Mesenchymal stem cell (in vitro differentiated cells and primary cell): ENCODE measurements at regions not wholly inside any gene's neighbourhood (a gene's known extent, or its start where the extent isn't known, plus 50 kb on each side); places are given as distances from the start of the nearest gene placed in this dataset.
A peak's percentile ranks its signal among the peaks of the same experiment; 100 is the strongest.

ENCODE experiments used
- DNase-seq: peaks from one replicate; pipeline ENCODE4 v3.0.0-alpha.2; 2013
- H2AFZ ChIP-seq: one replicate; pipeline ENCODE4 v1.6.1; 2013; ENCODE audit warnings: low read depth, mild to moderate bottlenecking, control low read depth, inconsistent platforms, low read length, moderate library complexity
- H2AK5ac ChIP-seq: 2 replicates; pipeline ENCODE4 v1.6.1; 2013; ENCODE audit warnings: low read length, moderate library complexity, mild to moderate bottlenecking, inconsistent platforms; ENCODE audit not compliant: severe bottlenecking
- H2BK120ac ChIP-seq: one replicate; pipeline ENCODE4 v1.6.1; 2013; ENCODE audit warnings: low read depth, mild to moderate bottlenecking, inconsistent platforms, low read length, moderate library complexity
- H2BK12ac ChIP-seq, 2 experiments: one replicate each; pipeline ENCODE4 v1.6.1; 2013; ENCODE audit warnings: inconsistent platforms in 2 of 2, low read length in 2 of 2, mild to moderate bottlenecking in 2 of 2, moderate library complexity in 2 of 2, control low read depth in 1 of 2
- H2BK15ac ChIP-seq: one replicate; pipeline ENCODE4 v1.6.1; 2013; ENCODE audit warnings: mild to moderate bottlenecking, low read depth, inconsistent platforms; ENCODE audit not compliant: poor library complexity, severe bottlenecking
- H2BK5ac ChIP-seq: 2 replicates; pipeline ENCODE4 v1.6.1; 2013; ENCODE audit warnings: low read depth, mild to moderate bottlenecking, low read length, control low read depth, inconsistent platforms; ENCODE audit not compliant: poor library complexity, severe bottlenecking
- H3K14ac ChIP-seq, 2 experiments: one replicate each; pipeline ENCODE4 v1.6.1; 2013; ENCODE audit warnings: inconsistent platforms in 2 of 2, low read length in 2 of 2, control low read depth in 1 of 2, mild to moderate bottlenecking in 1 of 2, moderate library complexity in 1 of 2
- H3K18ac ChIP-seq, 2 experiments: one replicate each; pipeline ENCODE4 v1.6.1; 2013; ENCODE audit warnings: inconsistent platforms in 2 of 2, low read length in 2 of 2, control low read depth in 1 of 2, low read depth in 1 of 2, mild to moderate bottlenecking in 1 of 2
- H3K23ac ChIP-seq, 2 experiments: one replicate each; pipeline ENCODE4 v1.6.1; 2013; ENCODE audit warnings: inconsistent platforms in 2 of 2, low read length in 2 of 2, mild to moderate bottlenecking in 2 of 2, moderate library complexity in 2 of 2, control low read depth in 1 of 2
- H3K27ac ChIP-seq: 2 replicates; pipeline ENCODE4 v1.5.1; 2013; ENCODE audit warnings: mild to moderate bottlenecking, moderate library complexity, low read length, control low read depth, inconsistent platforms; ENCODE audit not compliant: poor library complexity, severe bottlenecking
- H3K27me3 ChIP-seq, 2 experiments: 2 replicates each; pipeline versions ENCODE4 v1.6.1 to v1.7.0; 2013; ENCODE audit warnings: low read length in 2 of 2, mild to moderate bottlenecking in 2 of 2, moderate library complexity in 2 of 2, control low read depth in 1 of 2, inconsistent platforms in 1 of 2; ENCODE audit not compliant: control insufficient read depth in 1 of 2, insufficient read depth in 1 of 2
- H3K36me3 ChIP-seq, 2 experiments: 2 replicates each; pipeline versions ENCODE4 v1.6.1 to v1.7.0; 2013; ENCODE audit warnings: low read length in 2 of 2, control low read depth in 1 of 2, inconsistent platforms in 1 of 2, low read depth in 1 of 2, mild to moderate bottlenecking in 1 of 2; ENCODE audit not compliant: insufficient read depth in 2 of 2, control insufficient read depth in 1 of 2
- H3K4ac ChIP-seq, 2 experiments: one replicate each; pipeline ENCODE4 v1.6.1; 2013; ENCODE audit warnings: inconsistent platforms in 2 of 2, low read length in 2 of 2, mild to moderate bottlenecking in 2 of 2, moderate library complexity in 2 of 2, control low read depth in 1 of 2, low read depth in 1 of 2
- H3K4me1 ChIP-seq: 2 replicates; pipeline ENCODE4 v1.6.1; 2013; ENCODE audit warnings: low read depth, low read length, control low read depth; ENCODE audit not compliant: control insufficient read depth, insufficient read depth
- H3K4me2 ChIP-seq: 2 replicates; pipeline ENCODE4 v1.6.1; 2013; ENCODE audit warnings: low read length, mild to moderate bottlenecking, inconsistent platforms; ENCODE audit not compliant: poor library complexity, severe bottlenecking
- H3K4me3 ChIP-seq, 2 experiments: 2 replicates each; pipeline versions ENCODE4 v1.5.1 to v1.7.0; 2013; ENCODE audit warnings: low read length in 2 of 2, mild to moderate bottlenecking in 2 of 2, control low read depth in 1 of 2, low read depth in 1 of 2; ENCODE audit not compliant: insufficient read depth in 1 of 2
- H3K79me1 ChIP-seq: replicated peaks from 2 replicates; pipeline ENCODE4 v1.6.1; 2013; ENCODE audit warnings: mild to moderate bottlenecking, control low read depth, low read length, inconsistent platforms; ENCODE audit not compliant: poor library complexity, severe bottlenecking
- H3K9ac ChIP-seq: 2 replicates; pipeline ENCODE4 v1.7.0; 2013; ENCODE audit warnings: mild to moderate bottlenecking, low read length, moderate library complexity
- H3K9me3 ChIP-seq: 2 replicates; pipeline ENCODE4 v1.7.0; 2013; ENCODE audit warnings: mild to moderate bottlenecking, low read length; ENCODE audit not compliant: control insufficient read depth
- H4K8ac ChIP-seq: one replicate; pipeline ENCODE4 v1.6.1; 2013; ENCODE audit warnings: inconsistent platforms, mild to moderate bottlenecking, low read length, moderate library complexity
- H4K91ac ChIP-seq: one replicate; pipeline ENCODE4 v1.6.1; 2013; ENCODE audit warnings: mild to moderate bottlenecking, low read length, inconsistent platforms
- WGBS: methylation state at CpG from one replicate; pipeline ENCODE4 v1.1.7; 2013; ENCODE audit warnings: mixed read lengths; 5-methylcytosine and 5-hydroxymethylcytosine counted together

DNA sequence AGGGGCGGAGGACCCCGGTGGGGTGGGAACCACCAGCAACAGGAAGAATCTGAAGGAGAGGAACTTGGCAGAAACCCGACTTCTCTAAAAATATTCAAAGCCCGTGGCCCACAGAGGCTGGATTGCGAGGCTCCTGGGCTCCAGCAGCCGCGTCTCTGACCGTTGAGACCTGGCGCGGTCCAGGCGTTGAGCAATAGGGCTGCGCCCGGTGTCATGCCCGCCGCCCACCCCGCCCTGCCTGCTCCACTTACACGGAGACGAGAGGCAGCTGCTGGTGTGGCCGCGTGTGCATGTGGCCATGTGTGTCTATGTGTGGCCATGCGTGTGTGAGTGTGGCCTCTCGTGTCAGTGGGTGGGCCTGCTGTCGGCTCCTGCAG, 83.6 kb downstream of the IRF8 start:
- no peak overlapping the region for H2BK120ac ChIP-seq
- no peak overlapping the region for H3K9ac ChIP-seq
- peaks cover 0 to 68% of the 10 kb centered on the region in 2 experiments for H3K27me3 ChIP-seq
- no peak overlapping the region for H3K4me2 ChIP-seq
- H3K79me1 ChIP-seq = no peaks in the 10 kb centered on the region
- H4K91ac ChIP-seq = no peak overlapping the region
- no peaks in the 10 kb centered on the region for H3K9me3 ChIP-seq
- H2BK15ac ChIP-seq = no peak overlapping the region
- DNase-seq = no peak
- H2AFZ ChIP-seq = no peak overlapping the region
- no peak overlapping the region for H4K8ac ChIP-seq
- no peak overlapping the region for H3K23ac ChIP-seq
- no peak overlapping the region for H3K27ac ChIP-seq
- H3K4me3 ChIP-seq = peak overlapping the region in 1 of 2 experiments; percentile 7
- no peak overlapping the region for H2BK5ac ChIP-seq
- H2BK12ac ChIP-seq = no peak overlapping the region
- no peaks in the 10 kb centered on the region for H3K36me3 ChIP-seq
- no peak overlapping the region for H2AK5ac ChIP-seq
- 90% methylated on average over 23 of the region's 23 CpGs for WGBS
- H3K4ac ChIP-seq = no peak overlapping the region
- no peaks in the 10 kb centered on the region for H3K4me1 ChIP-seq
- H3K14ac ChIP-seq = peak overlapping the region in 1 of 2 experiments; percentile 12
- no peak overlapping the region for H3K18ac ChIP-seq

DNA sequence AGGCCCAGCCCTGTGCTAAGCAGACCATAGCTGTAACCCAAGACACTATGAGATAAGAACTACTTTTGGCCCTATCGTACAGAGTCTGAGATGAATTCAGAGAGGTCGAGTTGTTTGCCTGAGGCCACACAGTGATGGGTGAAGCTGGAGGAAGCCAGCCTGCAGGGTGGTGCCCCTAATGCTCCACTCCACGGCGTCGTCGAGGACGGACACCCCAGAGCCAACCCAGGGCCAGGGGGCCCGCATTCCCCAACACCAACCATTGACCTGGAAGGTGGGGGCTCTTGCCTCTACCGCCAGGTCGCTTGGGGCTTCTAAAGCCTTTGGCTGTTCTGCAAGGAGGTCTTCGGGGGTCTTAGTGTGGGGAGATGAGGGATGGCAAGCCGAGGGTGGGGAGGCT, 84.1 kb downstream of the IRF8 start:
- no peak overlapping the region for H2AK5ac ChIP-seq
- no peak overlapping the region for H3K4ac ChIP-seq
- H2BK120ac ChIP-seq = no peak overlapping the region
- H3K9ac ChIP-seq = no peak overlapping the region
- no peak overlapping the region for H3K14ac ChIP-seq
- H3K9me3 ChIP-seq = no peaks in the 10 kb centered on the region
- H4K91ac ChIP-seq = no peak overlapping the region
- no peaks in the 10 kb centered on the region for H3K36me3 ChIP-seq
- no peak overlapping the region for H3K18ac ChIP-seq
- no peak overlapping the region for H2AFZ ChIP-seq
- DNase-seq = no peak
- no peaks in the 10 kb centered on the region for H3K4me1 ChIP-seq
- no peak overlapping the region for H3K27ac ChIP-seq
- no peak overlapping the region for H3K23ac ChIP-seq
- H2BK12ac ChIP-seq = no peak overlapping the region
- H4K8ac ChIP-seq = no peak overlapping the region
- no peak overlapping the region for H3K4me3 ChIP-seq
- H3K27me3 ChIP-seq = peaks cover 0 to 67% of the 10 kb centered on the region in 2 experiments
- no peak overlapping the region for H3K4me2 ChIP-seq
- no peak overlapping the region for H2BK15ac ChIP-seq
- H3K79me1 ChIP-seq = no peaks in the 10 kb centered on the region
- H2BK5ac ChIP-seq = no peak overlapping the region
- WGBS = 86% methylated on average over 11 of the region's 12 CpGs

DNA sequence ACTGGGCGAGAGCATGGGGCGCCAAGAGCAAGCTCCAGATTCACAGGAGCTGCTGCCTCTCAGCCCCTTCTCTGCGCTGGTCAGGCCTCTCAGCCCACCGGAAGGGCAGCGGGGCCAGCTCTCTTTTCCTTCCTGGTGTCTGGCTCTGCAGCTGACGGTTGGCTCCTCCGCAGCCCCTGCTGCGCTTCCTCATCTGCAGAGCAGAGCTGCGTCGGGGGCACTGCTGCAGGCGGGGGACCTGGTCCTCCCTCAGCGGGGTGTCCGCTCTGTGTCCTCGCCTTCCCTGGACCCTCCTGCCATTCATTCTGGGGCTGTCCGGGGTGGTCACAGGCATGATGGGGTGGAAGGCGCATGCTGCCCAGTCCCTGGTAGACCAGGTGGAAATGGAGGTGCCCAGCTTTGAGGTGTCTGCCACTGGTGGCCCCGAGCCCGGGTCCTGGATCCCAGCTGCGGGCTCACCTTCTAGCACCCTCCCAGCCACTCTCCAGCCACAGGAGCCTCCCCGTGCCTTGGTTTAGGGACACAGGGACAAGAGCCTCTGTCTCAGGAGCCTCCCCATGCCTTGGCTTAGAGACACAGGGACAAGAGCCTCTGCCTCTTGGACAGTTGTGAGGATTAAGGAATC, 84.8 kb downstream of the IRF8 start:
- Histone ChIP-seq H3K4me3 (no peak overlapping the region), H3K4me2 (no peak overlapping the region), H2BK12ac (no peak overlapping the region), H3K27me3 (peaks cover 3 to 69% of the 10 kb centered on the region in 2 experiments), H3K4ac (no peak overlapping the region), H3K9ac (no peak overlapping the region), H2BK5ac (no peak overlapping the region), H3K36me3 (no peaks in the 10 kb centered on the region), H3K18ac (no peak overlapping the region), H2BK120ac (no peak overlapping the region), H2AFZ (no peak overlapping the region), H4K8ac (no peak overlapping the region), H2AK5ac (no peak overlapping the region), H3K27ac (no peak overlapping the region), H2BK15ac (no peak overlapping the region), H4K91ac (no peak overlapping the region), H3K79me1 (no peaks in the 10 kb centered on the region), H3K4me1 (no peaks in the 10 kb centered on the region), H3K14ac (no peak overlapping the region), H3K9me3 (no peaks in the 10 kb centered on the region), H3K23ac (no peak overlapping the region)
- 89% methylated on average over 20 of the region's 20 CpGs for whole genome bisulfite sequencing
- DNase-seq = no peak

DNA sequence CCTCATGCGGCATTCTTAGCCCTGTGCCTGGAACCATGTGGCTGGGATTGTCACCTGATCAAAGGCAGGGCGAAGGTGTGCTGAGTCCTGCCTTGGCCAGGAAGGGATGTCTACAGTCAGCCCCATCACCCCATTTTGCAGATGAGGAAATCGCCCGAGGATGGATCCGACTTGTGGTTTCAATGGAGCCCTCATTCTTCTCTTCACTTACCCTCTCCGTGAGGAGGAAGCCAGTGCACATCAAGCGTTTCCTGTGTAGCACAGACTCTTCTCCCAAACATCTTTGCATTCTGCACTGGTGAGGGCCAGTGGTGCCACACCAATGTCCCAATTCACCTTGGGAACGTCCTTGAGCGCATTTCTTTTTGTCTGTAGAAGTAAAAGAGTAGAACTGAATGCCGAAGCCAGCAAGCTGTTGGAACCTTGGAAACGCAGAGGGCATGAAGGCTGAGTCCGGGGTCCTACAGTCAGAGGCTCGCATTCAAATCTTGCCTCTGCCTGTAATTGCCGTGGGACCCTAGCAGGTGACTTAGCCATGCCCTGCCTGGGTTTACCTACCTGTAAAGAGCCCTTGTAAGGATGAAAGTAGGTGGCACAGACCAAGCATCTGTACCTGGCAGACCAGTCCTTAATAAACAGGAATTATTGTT, 85.4 kb downstream of the IRF8 start:
- Histone ChIP-seq H3K27ac (no peak overlapping the region), H3K23ac (no peak overlapping the region), H2BK120ac (no peak overlapping the region), H3K36me3 (no peaks in the 10 kb centered on the region), H2BK12ac (no peak overlapping the region), H2BK15ac (no peak overlapping the region), H2AFZ (no peak overlapping the region), H4K91ac (no peak overlapping the region), H3K27me3 (peaks cover 9 to 69% of the 10 kb centered on the region in 2 experiments), H2BK5ac (no peak overlapping the region), H3K4me3 (no peak overlapping the region), H4K8ac (no peak overlapping the region), H3K9me3 (no peaks in the 10 kb centered on the region), H3K18ac (no peak overlapping the region), H3K14ac (no peak overlapping the region), H2AK5ac (no peak overlapping the region), H3K4me1 (no peaks in the 10 kb centered on the region), H3K4me2 (no peak overlapping the region), H3K4ac (no peak overlapping the region), H3K9ac (no peak overlapping the region), H3K79me1 (no peaks in the 10 kb centered on the region)
- DNase-seq = no peak
- 96% methylated on average over 14 of the region's 14 CpGs for WGBS
